MM.1S (cell line): ENCODE measurements at regions not wholly inside any gene's neighbourhood (a gene's known extent, or its start where the extent isn't known, plus 50 kb on each side); places are given as distances from the start of the nearest gene placed in this dataset.

Experiments used
- DNase-seq: peaks from one replicate; pipeline ENCODE4 v3.0.0-alpha.2; 2015
- H2AFZ ChIP-seq: fragments of 300-600 bp; sonication (generic); 2 replicates; pipeline ENCODE4 v1.6.0; 2016; ENCODE audit warnings: antibody characterized with exemption, low read length
- H3F3A ChIP-seq: fragments of 300-600 bp; sonication (generic); 2 replicates; pipeline ENCODE4 v1.6.1; 2016; ENCODE audit warnings: mild to moderate bottlenecking, antibody characterized with exemption, low read length, moderate library complexity, mixed read lengths; ENCODE audit not compliant: insufficient read depth
- H3K27ac ChIP-seq: fragments of 300-600 bp; sonication (generic); 2 replicates; pipeline ENCODE4 v1.5.1; 2016; ENCODE audit warnings: mild to moderate bottlenecking, low read length
- H3K27me3 ChIP-seq: fragments of 300-600 bp; sonication (generic); replicated peaks from 2 replicates; pipeline ENCODE4 v1.6.0; 2016; ENCODE audit warnings: low read length; ENCODE audit not compliant: insufficient read depth
- H3K36me3 ChIP-seq: fragments of 300-600 bp; sonication (generic); replicated peaks from 2 replicates; pipeline ENCODE4 v1.6.1; 2016; ENCODE audit warnings: mild to moderate bottlenecking, low read length, mixed read lengths; ENCODE audit not compliant: insufficient read depth
- H3K4me1 ChIP-seq: fragments of 300-600 bp; sonication (generic); 2 replicates; pipeline ENCODE4 v1.6.1; 2016; ENCODE audit warnings: low read length, mixed read lengths
- H3K4me2 ChIP-seq: fragments of 300-600 bp; sonication (generic); 2 replicates; pipeline ENCODE4 v1.6.0; 2016; ENCODE audit warnings: low read depth, low read length
- H3K4me3 ChIP-seq: fragments of 300-600 bp; sonication (generic); 2 replicates; pipeline ENCODE4 v1.5.1; 2016; ENCODE audit warnings: low read length, mixed read lengths
- H3K79me2 ChIP-seq: fragments of 300-600 bp; sonication (generic); 2 replicates; pipeline ENCODE4 v1.6.1; 2016; ENCODE audit warnings: mixed run types, low read length, mixed read lengths
- H3K9ac ChIP-seq: fragments of 300-600 bp; sonication (generic); 2 replicates; pipeline ENCODE4 v1.6.1; 2016; ENCODE audit warnings: low read length, mixed read lengths
- H3K9me2 ChIP-seq: fragments of 300-600 bp; sonication (generic); replicated peaks from 2 replicates; pipeline ENCODE4 v1.6.1; 2016; ENCODE audit warnings: mild to moderate bottlenecking, low read length, mixed read lengths; ENCODE audit not compliant: insufficient read depth
- H3K9me3 ChIP-seq: fragments of 300-600 bp; sonication (generic); replicated peaks from 2 replicates; pipeline ENCODE4 v1.6.1; 2016; ENCODE audit warnings: mild to moderate bottlenecking, low read length, mixed read lengths; ENCODE audit not compliant: insufficient read depth
- H4K20me1 ChIP-seq: fragments of 300-600 bp; sonication (generic); 2 replicates; pipeline ENCODE4 v1.6.1; 2016; ENCODE audit warnings: mild to moderate bottlenecking, low read length, moderate library complexity, mixed read lengths; ENCODE audit not compliant: insufficient read depth
- EZH2 ChIP-seq: fragments of 300-600 bp; sonication (generic); optimal IDR thresholded peaks from 2 replicates; pipeline ENCODE3; 2017; ENCODE audit warnings: low read depth, mild to moderate bottlenecking, antibody characterized with exemption, low read length, mixed read lengths
- EZH2phosphoT487 ChIP-seq: fragments of 300-600 bp; sonication (generic); IDR thresholded peaks from 2 replicates; pipeline ENCODE4 v1.6.1; 2018; ENCODE audit warnings: antibody characterized with exemption, low read length
- TF ChIP-seq, protein P1 (sequence below): fragments of 300-600 bp; sonication (generic); IDR thresholded peaks from 2 replicates; pipeline ENCODE4 v1.5.1; 2016; ENCODE audit warnings: antibody characterized with exemption, low read length, mixed read lengths

DNA sequence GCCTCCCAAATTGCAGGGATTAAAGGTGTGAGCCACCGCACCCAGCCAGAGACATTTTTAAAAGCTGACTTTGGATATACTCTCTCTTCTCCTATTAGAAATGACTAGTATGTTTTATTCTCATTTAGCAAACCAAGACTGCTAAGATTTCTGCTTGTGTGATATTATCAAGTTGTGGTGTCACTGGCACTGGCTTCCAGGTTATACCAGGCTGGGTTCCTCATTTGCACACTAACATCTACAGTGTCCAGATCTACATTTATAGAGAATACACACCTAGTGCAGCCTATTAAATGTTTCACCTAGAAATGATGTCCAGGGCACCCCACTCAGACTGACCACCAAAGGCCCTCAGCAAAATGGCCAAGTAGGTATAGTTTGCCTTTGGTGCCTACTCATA lies 49.9 kb upstream of the FOXN2 start:
- Histone ChIP-seq H3K27me3 (no peaks in the 10 kb centered on the region), H3K9me3 (no peaks in the 10 kb centered on the region), H3K9ac (no peak overlapping the region), H3K4me2 (no peak overlapping the region), H3K4me1 (no peaks in the 10 kb centered on the region), H3K79me2 (no peaks in the 10 kb centered on the region), H2AFZ (no peak overlapping the region), H3F3A (no peaks in the 10 kb centered on the region), H3K27ac (no peak overlapping the region), H3K4me3 (no peak overlapping the region), H4K20me1 (no peaks in the 10 kb centered on the region), H3K36me3 (no peaks in the 10 kb centered on the region), H3K9me2 (no peaks in the 10 kb centered on the region)
- DNase-seq = no peak
- no peak for TF ChIP-seq EZH2
- TF ChIP-seq, protein P1, sequence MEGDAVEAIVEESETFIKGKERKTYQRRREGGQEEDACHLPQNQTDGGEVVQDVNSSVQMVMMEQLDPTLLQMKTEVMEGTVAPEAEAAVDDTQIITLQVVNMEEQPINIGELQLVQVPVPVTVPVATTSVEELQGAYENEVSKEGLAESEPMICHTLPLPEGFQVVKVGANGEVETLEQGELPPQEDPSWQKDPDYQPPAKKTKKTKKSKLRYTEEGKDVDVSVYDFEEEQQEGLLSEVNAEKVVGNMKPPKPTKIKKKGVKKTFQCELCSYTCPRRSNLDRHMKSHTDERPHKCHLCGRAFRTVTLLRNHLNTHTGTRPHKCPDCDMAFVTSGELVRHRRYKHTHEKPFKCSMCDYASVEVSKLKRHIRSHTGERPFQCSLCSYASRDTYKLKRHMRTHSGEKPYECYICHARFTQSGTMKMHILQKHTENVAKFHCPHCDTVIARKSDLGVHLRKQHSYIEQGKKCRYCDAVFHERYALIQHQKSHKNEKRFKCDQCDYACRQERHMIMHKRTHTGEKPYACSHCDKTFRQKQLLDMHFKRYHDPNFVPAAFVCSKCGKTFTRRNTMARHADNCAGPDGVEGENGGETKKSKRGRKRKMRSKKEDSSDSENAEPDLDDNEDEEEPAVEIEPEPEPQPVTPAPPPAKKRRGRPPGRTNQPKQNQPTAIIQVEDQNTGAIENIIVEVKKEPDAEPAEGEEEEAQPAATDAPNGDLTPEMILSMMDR = no peak
- no peak for TF ChIP-seq EZH2phosphoT487
